PFSK-1 (cell line): ENCODE measurements at regions not wholly inside any gene's neighbourhood (a gene's known extent, or its start where the extent isn't known, plus 50 kb on each side); places are given as distances from the start of the nearest gene placed in this dataset.

Experiments
- FOXP2 ChIP-seq: optimal IDR thresholded peaks from 2 replicates; pipeline ENCODE3; 2011; ENCODE audit warnings: borderline replicate concordance, control low read depth, inconsistent platforms; ENCODE audit not compliant: insufficient read depth; ENCODE audit errors: extremely low read length, extremely low read depth
- POLR2AphosphoS5 ChIP-seq: IDR thresholded peaks from 2 replicates; pipeline ENCODE4 v1.6.1; 2012; ENCODE audit warnings: low read depth, mild to moderate bottlenecking, control low read depth, low read length, moderate library complexity
- SIN3A ChIP-seq: IDR thresholded peaks from 2 replicates; pipeline ENCODE4 v1.6.1; 2012; ENCODE audit warnings: mild to moderate bottlenecking, low read length, moderate library complexity, borderline replicate concordance; ENCODE audit not compliant: insufficient read depth
- TAF1 ChIP-seq: IDR thresholded peaks from 2 replicates; pipeline ENCODE4 v1.6.1; 2012; ENCODE audit warnings: low read length, control low read depth, borderline replicate concordance; ENCODE audit not compliant: insufficient read depth
- TF ChIP-seq, protein P1 (sequence below), 2 experiments: IDR thresholded peaks; 2 replicates each; pipeline versions ENCODE4 v1.6.1 to v1.8.0; 2011 to 2012; ENCODE audit warnings: low read depth in 2 of 2, low read length in 2 of 2, control low read depth in 1 of 2, inconsistent platforms in 1 of 2, mild to moderate bottlenecking in 1 of 2, moderate library complexity in 1 of 2; ENCODE audit not compliant: insufficient read depth in 1 of 2

DNA sequence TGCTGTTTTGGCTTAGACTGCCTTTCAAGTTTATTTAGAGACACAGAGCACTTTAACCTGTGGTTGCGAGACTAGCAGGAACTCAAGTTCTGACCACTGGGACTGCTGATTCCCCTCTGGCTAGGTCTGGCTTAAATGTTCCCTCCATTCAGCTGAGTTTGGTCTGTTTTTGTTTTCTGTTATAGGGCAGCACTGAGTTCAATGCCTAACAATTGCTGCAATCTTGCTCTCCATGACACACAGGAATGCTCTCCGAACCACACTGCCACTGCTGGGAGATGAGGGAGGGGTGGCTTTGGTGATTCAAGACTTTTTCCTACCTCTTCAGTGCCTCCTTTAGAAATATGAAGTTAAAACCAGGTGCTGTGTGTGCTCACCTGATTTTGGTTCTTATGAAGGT lies 106.3 kb upstream of the EOLA2 start:
- TF ChIP-seq FOXP2 (no peak), TAF1 (no peak), SIN3A (no peak), POLR2AphosphoS5 (no peak)
- TF ChIP-seq, protein P1, sequence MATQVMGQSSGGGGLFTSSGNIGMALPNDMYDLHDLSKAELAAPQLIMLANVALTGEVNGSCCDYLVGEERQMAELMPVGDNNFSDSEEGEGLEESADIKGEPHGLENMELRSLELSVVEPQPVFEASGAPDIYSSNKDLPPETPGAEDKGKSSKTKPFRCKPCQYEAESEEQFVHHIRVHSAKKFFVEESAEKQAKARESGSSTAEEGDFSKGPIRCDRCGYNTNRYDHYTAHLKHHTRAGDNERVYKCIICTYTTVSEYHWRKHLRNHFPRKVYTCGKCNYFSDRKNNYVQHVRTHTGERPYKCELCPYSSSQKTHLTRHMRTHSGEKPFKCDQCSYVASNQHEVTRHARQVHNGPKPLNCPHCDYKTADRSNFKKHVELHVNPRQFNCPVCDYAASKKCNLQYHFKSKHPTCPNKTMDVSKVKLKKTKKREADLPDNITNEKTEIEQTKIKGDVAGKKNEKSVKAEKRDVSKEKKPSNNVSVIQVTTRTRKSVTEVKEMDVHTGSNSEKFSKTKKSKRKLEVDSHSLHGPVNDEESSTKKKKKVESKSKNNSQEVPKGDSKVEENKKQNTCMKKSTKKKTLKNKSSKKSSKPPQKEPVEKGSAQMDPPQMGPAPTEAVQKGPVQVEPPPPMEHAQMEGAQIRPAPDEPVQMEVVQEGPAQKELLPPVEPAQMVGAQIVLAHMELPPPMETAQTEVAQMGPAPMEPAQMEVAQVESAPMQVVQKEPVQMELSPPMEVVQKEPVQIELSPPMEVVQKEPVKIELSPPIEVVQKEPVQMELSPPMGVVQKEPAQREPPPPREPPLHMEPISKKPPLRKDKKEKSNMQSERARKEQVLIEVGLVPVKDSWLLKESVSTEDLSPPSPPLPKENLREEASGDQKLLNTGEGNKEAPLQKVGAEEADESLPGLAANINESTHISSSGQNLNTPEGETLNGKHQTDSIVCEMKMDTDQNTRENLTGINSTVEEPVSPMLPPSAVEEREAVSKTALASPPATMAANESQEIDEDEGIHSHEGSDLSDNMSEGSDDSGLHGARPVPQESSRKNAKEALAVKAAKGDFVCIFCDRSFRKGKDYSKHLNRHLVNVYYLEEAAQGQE (IDR thresholded peaks at IDR 0.05; ENCODE audit: insufficient read depth in 1 of 2, low read depth in 2 of 2, low read length in 2 of 2) = no peak

DNA sequence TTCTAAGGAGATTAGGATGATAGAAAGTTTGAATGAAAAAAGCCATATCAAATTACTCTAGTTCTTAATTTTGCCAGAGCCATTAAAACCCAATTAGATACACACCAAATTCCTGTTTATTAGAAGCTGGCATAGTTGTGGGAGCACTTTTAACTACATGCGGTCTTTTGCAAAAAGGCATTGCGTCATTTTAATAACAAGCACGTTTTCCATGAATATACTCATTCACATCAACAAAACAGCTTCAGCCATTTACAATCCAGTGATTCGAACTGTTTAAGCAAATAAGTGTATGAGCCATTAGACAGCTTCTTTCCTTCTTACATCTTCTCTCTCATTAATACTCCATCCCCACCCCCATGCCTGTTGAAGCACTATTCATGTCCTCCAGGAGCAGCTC lies 109.5 kb upstream of the EOLA2 start:
- TF ChIP-seq TAF1 (no peak), FOXP2 (no peak), POLR2AphosphoS5 (no peak), SIN3A (no peak)
- TF ChIP-seq, protein P1 (IDR thresholded peaks at IDR 0.05; ENCODE audit: insufficient read depth in 1 of 2, low read depth in 2 of 2, low read length in 2 of 2) = no peak

DNA sequence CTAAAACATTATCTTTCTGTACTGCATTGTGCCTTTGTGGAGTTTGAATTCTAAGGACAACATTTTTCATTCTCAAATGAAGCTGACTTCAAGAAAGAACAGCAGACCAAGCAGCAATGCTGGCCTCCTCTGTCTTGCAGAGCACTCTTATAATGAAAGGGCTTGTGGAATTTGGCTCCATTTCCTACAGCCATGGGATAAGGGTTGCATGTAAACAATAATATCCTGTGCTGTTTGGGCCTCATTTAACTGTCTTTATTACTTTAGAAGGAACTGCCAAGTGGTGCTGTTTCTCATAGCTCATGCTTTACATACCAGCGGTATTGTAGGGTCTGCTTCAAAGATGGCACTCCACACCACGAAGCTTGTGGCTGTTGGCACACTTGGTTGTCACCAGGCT lies 111.4 kb upstream of the EOLA2 start:
- no peak for TF ChIP-seq SIN3A
- TF ChIP-seq FOXP2 = no peak
- TF ChIP-seq, protein P1 (IDR thresholded peaks at IDR 0.05; ENCODE audit: insufficient read depth in 1 of 2, low read depth in 2 of 2, low read length in 2 of 2) = no peak
- no peak for TF ChIP-seq POLR2AphosphoS5
- no peak for TF ChIP-seq TAF1

DNA sequence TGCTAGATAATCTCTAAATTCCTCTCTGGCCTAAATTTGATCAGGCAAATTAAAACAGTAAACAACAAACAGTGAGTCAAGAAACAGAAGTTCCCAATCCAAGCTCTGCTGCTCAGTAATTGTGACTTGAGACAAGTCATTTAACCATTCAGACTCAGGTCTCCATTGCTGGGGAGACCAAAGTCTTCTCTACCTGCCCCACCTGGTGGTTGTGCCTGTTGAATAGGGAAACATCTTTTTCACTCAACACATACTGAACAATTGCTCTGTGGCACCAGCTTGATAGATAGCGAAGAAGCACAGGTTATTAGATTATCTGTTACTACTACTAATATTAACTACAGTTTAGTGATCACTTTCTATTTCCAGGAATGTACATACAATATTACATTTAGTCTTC lies 112.1 kb upstream of the EOLA2 start:
- no peak for TF ChIP-seq POLR2AphosphoS5
- no peak for TF ChIP-seq SIN3A
- no peak for TF ChIP-seq TAF1
- TF ChIP-seq FOXP2 = no peak
- TF ChIP-seq, protein P1 (IDR thresholded peaks at IDR 0.05; ENCODE audit: insufficient read depth in 1 of 2, low read depth in 2 of 2, low read length in 2 of 2) = no peak

DNA sequence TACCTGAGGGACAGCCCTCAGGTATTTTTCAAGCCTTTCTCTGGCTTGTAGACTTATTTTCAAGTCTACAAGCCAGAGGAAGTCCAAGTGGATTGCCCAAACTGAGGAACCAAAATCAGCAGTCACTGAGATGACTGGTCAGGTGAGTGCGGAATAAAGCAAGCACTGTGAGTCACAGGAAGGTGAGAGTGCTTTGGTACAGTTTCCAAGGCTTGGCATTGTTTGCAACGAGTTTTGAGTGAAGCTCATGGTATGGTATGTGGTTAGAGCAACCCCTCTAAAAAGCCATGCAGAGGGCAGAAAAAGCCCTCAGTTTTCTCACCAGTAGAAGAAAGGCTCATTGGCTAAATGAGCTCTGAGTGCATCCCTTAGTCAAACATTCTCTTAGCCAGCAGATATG lies 112.8 kb upstream of the EOLA2 start:
- TF ChIP-seq TAF1 (no peak), SIN3A (no peak), FOXP2 (no peak), POLR2AphosphoS5 (no peak)
- TF ChIP-seq, protein P1 (IDR thresholded peaks at IDR 0.05; ENCODE audit: insufficient read depth in 1 of 2, low read depth in 2 of 2, low read length in 2 of 2) = no peak
